Fibroblast of mammary gland (primary cell): ENCODE measurements at regions not wholly inside any gene's neighbourhood (a gene's known extent, or its start where the extent isn't known, plus 50 kb on each side); places are given as distances from the start of the nearest gene placed in this dataset.
"Not testable (repeated sequence)": the region's sequence is repeated elsewhere in the genome, so short reads cannot be mapped to it uniquely, and the experiment has no call there.

Experiments used
- DNase-seq: peaks from one replicate; pipeline ENCODE4 v3.0.0-alpha.2; 2010; ENCODE audit warnings: low read depth
- H3K4me3 ChIP-seq: 2 replicates; pipeline ENCODE4 v1.5.1; 2011; ENCODE audit warnings: low read depth, mild to moderate bottlenecking, low read length, moderate library complexity; ENCODE audit not compliant: control insufficient read depth
- CTCF ChIP-seq: conservative IDR thresholded peaks from 2 replicates; pipeline ENCODE4 v1.5.1; 2011; ENCODE audit warnings: low read depth, low read length, inconsistent platforms; ENCODE audit not compliant: control insufficient read depth, insufficient read depth

- H3K4me3 ChIP-seq = no peak overlapping the region
- no peak for TF ChIP-seq CTCF
- no peak for DNase-seq
Measured at GRCh38 chr21:28690196-28690595, 302.5 kb downstream of the LTN1 start.

- DNase-seq = no peak
- H3K4me3 ChIP-seq = no peak overlapping the region
- no peak for TF ChIP-seq CTCF
Measured at GRCh38 chr21:28688381-28688780, 304.3 kb downstream of the LTN1 start.

GRCh38 chr21:28687586-28687985, 305.1 kb downstream of the LTN1 start:
- no peak for DNase-seq
- no peak for TF ChIP-seq CTCF
- no peak overlapping the region for H3K4me3 ChIP-seq

- H3K4me3 ChIP-seq = no peak overlapping the region
- DNase-seq = peak; percentile 25
- TF ChIP-seq CTCF = no peak
Measured at GRCh38 chr21:28683982-28684752, 308.5 kb downstream of the LTN1 start.

- not testable (repeated sequence) for H3K4me3 ChIP-seq, DNase-seq
Measured at GRCh38 chr21:28682884-28683283, 309.8 kb downstream of the LTN1 start.

GRCh38 chr21:28677096-28677495, 315.6 kb downstream of the LTN1 start:
- DNase-seq, H3K4me3 ChIP-seq: not testable (repeated sequence)

GRCh38 chr21:28675331-28676041, 317.2 kb downstream of the LTN1 start:
- H3K4me3 ChIP-seq = no peak overlapping the region
- peak; percentile 81 for DNase-seq
- no peak for TF ChIP-seq CTCF
